ENCODE measurements at regions not wholly inside any gene's neighbourhood (a gene's known extent, or its start where the extent isn't known, plus 50 kb on each side); places are given as distances from the start of the nearest gene placed in this dataset.

GRCh38 chr7:119994928-119995327 lies 278.0 kb upstream of the KCND2 start:
- no peak overlapping the region for H3K27ac ChIP-seq (ENCODE audit: low read depth in 1 of 2, low read length in 2 of 2)
- H3K27me3 ChIP-seq (ENCODE audit: control insufficient read depth in 4 of 4, insufficient read depth in 4 of 4, low read length in 3 of 4) = no peaks in the 10 kb centered on the region
- H3K4me3 ChIP-seq (ENCODE audit: low read depth in 1 of 3, low read length in 3 of 3) = no peak overlapping the region
- H3K36me3 ChIP-seq (ENCODE audit: control insufficient read depth in 4 of 4, insufficient read depth in 3 of 4, low read depth in 1 of 4, low read length in 3 of 4) = no peaks in the 10 kb centered on the region
- WGBS = 66% methylated on average over 3 of the region's 3 CpGs
- no peak for TF ChIP-seq FOXA2 (IDR thresholded peaks at IDR 0.05)
- TF ChIP-seq FOXA1 (IDR thresholded peaks at IDR 0.05) = no peak
- TF ChIP-seq ATF3 (IDR thresholded peaks at IDR 0.05) = no peak
- H3K4me1 ChIP-seq (ENCODE audit: control insufficient read depth in 4 of 4, insufficient read depth in 4 of 4, low read length in 3 of 4) = no peaks in the 10 kb centered on the region
- DNase-seq (ENCODE audit: low spot score) = no peak
- H3K9ac ChIP-seq (ENCODE audit: low read depth in 1 of 2, low read length in 2 of 2) = no peak overlapping the region
- H3K9me3 ChIP-seq (ENCODE audit: control insufficient read depth in 4 of 4, low read length in 3 of 4) = no peaks in the 10 kb centered on the region

DNA sequence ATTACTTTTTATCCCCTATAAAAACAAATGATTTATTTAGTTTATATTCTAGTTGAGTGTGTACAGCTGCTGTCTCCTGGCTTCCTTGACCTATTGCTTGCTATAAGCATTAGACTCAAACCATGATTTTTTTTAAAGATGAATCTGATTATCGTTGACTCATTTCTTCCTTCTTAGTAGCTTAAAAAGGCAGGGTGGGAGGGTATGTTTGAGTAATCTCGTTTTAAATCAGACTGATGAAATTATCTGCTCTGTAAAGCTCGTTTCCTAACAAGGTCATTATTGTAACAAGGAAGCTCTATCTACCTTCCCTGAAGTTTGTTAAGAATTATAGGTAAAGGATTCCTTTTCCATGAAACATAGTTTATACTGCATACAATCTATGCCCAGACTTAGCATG lies 276.3 kb upstream of the KCND2 start:
- Histone ChIP-seq H3K36me3 (ENCODE audit: control insufficient read depth in 4 of 4, insufficient read depth in 3 of 4, low read depth in 1 of 4, low read length in 3 of 4) (no peaks in the 10 kb centered on the region), H3K4me1 (ENCODE audit: control insufficient read depth in 4 of 4, insufficient read depth in 4 of 4, low read length in 3 of 4) (no peaks in the 10 kb centered on the region), H3K9ac (ENCODE audit: low read depth in 1 of 2, low read length in 2 of 2) (no peak overlapping the region), H3K9me3 (ENCODE audit: control insufficient read depth in 4 of 4, low read length in 3 of 4) (no peaks in the 10 kb centered on the region), H3K4me3 (ENCODE audit: low read depth in 1 of 3, low read length in 3 of 3) (no peak overlapping the region), H3K27ac (ENCODE audit: low read depth in 1 of 2, low read length in 2 of 2) (no peak overlapping the region), H3K27me3 (ENCODE audit: control insufficient read depth in 4 of 4, insufficient read depth in 4 of 4, low read length in 3 of 4) (no peaks in the 10 kb centered on the region)
- TF ChIP-seq, protein P1, sequence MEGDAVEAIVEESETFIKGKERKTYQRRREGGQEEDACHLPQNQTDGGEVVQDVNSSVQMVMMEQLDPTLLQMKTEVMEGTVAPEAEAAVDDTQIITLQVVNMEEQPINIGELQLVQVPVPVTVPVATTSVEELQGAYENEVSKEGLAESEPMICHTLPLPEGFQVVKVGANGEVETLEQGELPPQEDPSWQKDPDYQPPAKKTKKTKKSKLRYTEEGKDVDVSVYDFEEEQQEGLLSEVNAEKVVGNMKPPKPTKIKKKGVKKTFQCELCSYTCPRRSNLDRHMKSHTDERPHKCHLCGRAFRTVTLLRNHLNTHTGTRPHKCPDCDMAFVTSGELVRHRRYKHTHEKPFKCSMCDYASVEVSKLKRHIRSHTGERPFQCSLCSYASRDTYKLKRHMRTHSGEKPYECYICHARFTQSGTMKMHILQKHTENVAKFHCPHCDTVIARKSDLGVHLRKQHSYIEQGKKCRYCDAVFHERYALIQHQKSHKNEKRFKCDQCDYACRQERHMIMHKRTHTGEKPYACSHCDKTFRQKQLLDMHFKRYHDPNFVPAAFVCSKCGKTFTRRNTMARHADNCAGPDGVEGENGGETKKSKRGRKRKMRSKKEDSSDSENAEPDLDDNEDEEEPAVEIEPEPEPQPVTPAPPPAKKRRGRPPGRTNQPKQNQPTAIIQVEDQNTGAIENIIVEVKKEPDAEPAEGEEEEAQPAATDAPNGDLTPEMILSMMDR (IDR thresholded peaks at IDR 0.05; ENCODE audit: low read depth, low read length, missing input control) = no peak
- TF ChIP-seq ATF3 (IDR thresholded peaks at IDR 0.05) (no peak), MAX (IDR thresholded peaks at IDR 0.05) (no peak), FOXA1 (IDR thresholded peaks at IDR 0.05) (no peak), HNF4G (IDR thresholded peaks at IDR 0.05) (no peak), RAD21 (IDR thresholded peaks at IDR 0.05) (no peak), YY1 (IDR thresholded peaks at IDR 0.05) (no peak), FOXA2 (IDR thresholded peaks at IDR 0.05) (no peak), ZBTB33 (IDR thresholded peaks at IDR 0.05) (no peak), EGR1 (IDR thresholded peaks at IDR 0.05; ENCODE audit: low read depth in 2 of 2) (no peak), RXRA (IDR thresholded peaks at IDR 0.05) (no peak), GABPA (IDR thresholded peaks at IDR 0.05 in 1 of 2, conservative IDR thresholded peaks at IDR 0.05 in 1 of 2) (no peak), NR2F2 (IDR thresholded peaks at IDR 0.05) (no peak), SP1 (IDR thresholded peaks at IDR 0.05) (no peak)
- TF ChIP-seq, protein P2, sequence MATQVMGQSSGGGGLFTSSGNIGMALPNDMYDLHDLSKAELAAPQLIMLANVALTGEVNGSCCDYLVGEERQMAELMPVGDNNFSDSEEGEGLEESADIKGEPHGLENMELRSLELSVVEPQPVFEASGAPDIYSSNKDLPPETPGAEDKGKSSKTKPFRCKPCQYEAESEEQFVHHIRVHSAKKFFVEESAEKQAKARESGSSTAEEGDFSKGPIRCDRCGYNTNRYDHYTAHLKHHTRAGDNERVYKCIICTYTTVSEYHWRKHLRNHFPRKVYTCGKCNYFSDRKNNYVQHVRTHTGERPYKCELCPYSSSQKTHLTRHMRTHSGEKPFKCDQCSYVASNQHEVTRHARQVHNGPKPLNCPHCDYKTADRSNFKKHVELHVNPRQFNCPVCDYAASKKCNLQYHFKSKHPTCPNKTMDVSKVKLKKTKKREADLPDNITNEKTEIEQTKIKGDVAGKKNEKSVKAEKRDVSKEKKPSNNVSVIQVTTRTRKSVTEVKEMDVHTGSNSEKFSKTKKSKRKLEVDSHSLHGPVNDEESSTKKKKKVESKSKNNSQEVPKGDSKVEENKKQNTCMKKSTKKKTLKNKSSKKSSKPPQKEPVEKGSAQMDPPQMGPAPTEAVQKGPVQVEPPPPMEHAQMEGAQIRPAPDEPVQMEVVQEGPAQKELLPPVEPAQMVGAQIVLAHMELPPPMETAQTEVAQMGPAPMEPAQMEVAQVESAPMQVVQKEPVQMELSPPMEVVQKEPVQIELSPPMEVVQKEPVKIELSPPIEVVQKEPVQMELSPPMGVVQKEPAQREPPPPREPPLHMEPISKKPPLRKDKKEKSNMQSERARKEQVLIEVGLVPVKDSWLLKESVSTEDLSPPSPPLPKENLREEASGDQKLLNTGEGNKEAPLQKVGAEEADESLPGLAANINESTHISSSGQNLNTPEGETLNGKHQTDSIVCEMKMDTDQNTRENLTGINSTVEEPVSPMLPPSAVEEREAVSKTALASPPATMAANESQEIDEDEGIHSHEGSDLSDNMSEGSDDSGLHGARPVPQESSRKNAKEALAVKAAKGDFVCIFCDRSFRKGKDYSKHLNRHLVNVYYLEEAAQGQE (IDR thresholded peaks at IDR 0.05) = no peak
- WGBS = 34% methylated on average over 3 of the region's 3 CpGs
- DNase-seq (ENCODE audit: low spot score) = no peak

All from liver (tissue), 8 donors.